GM06990 (cell line): ENCODE measurements at regions not wholly inside any gene's neighbourhood (a gene's known extent, or its start where the extent isn't known, plus 50 kb on each side); places are given as distances from the start of the nearest gene placed in this dataset.

Experiments used
- DNase-seq: peaks from one replicate; pipeline ENCODE4 v3.0.0-alpha.2; 2011; ENCODE audit not compliant: insufficient read length; ENCODE audit errors: extremely low read depth
- H3K27me3 ChIP-seq: replicated peaks from 2 replicates; pipeline ENCODE4 v1.6.0; 2011; ENCODE audit warnings: low read length; ENCODE audit not compliant: control insufficient read depth, insufficient read depth
- H3K36me3 ChIP-seq: 2 replicates; pipeline ENCODE4 v1.5.1; 2011; ENCODE audit warnings: low read length; ENCODE audit not compliant: control insufficient read depth, insufficient read depth
- H3K4me3 ChIP-seq: replicated peaks from 2 replicates; pipeline ENCODE4 v1.5.1; 2011; ENCODE audit warnings: low read depth, mild to moderate bottlenecking, control low read depth, low read length
- CTCF ChIP-seq: IDR thresholded peaks from 2 replicates; pipeline ENCODE4 v1.5.1; 2011; ENCODE audit warnings: low read length, control low read depth, mild to moderate bottlenecking, inconsistent platforms; ENCODE audit not compliant: insufficient read depth, poor library complexity, severe bottlenecking

- no peak overlapping the region for H3K4me3 ChIP-seq
- no peaks in the 10 kb centered on the region for H3K27me3 ChIP-seq
- TF ChIP-seq CTCF = no peak
- no peaks in the 10 kb centered on the region for H3K36me3 ChIP-seq
- DNase-seq = no peak
These were observed 351.8 kb upstream of the GNPDA2 start for GRCh38 chr4:45078201-45078600.

- no peak overlapping the region for H3K4me3 ChIP-seq
- DNase-seq = no peak
- no peak for TF ChIP-seq CTCF
These were observed 346.6 kb upstream of the GNPDA2 start for GRCh38 chr4:45072981-45073380.

GRCh38 chr4:45064741-45065140 lies 338.4 kb upstream of the GNPDA2 start:
- H3K36me3 ChIP-seq = no peaks in the 10 kb centered on the region
- no peaks in the 10 kb centered on the region for H3K27me3 ChIP-seq
- TF ChIP-seq CTCF = no peak
- DNase-seq = no peak
- H3K4me3 ChIP-seq = no peak overlapping the region

More at GRCh38 chr4:45072981-45073380, 346.6 kb upstream of the GNPDA2 start:
- Histone ChIP-seq H3K36me3 (no peaks in the 10 kb centered on the region), H3K27me3 (no peaks in the 10 kb centered on the region)

GRCh38 chr4:45063696-45064095 lies 337.3 kb upstream of the GNPDA2 start:
- Histone ChIP-seq H3K36me3 (no peaks in the 10 kb centered on the region), H3K27me3 (no peaks in the 10 kb centered on the region), H3K4me3 (no peak overlapping the region)
- TF ChIP-seq CTCF = no peak
- no peak for DNase-seq

GRCh38 chr4:45062935-45063545 lies 336.7 kb upstream of the GNPDA2 start:
- DNase-seq = no peak
- no peak for TF ChIP-seq CTCF
- Histone ChIP-seq H3K4me3 (no peak overlapping the region), H3K36me3 (no peaks in the 10 kb centered on the region), H3K27me3 (no peaks in the 10 kb centered on the region)

- no peak for DNase-seq
- Histone ChIP-seq H3K27me3 (no peaks in the 10 kb centered on the region), H3K36me3 (no peaks in the 10 kb centered on the region), H3K4me3 (no peak overlapping the region)
- TF ChIP-seq CTCF = no peak
These were observed 317.6 kb upstream of the GNPDA2 start for GRCh38 chr4:45043911-45044310.
